Posterior cingulate gyrus (tissue), 11 donors: ENCODE measurements at regions not wholly inside any gene's neighbourhood (a gene's known extent, or its start where the extent isn't known, plus 50 kb on each side); places are given as distances from the start of the nearest gene placed in this dataset.
"Not testable (repeated sequence)": the region's sequence is repeated elsewhere in the genome, so short reads cannot be mapped to it uniquely, and the experiment has no call there.

Experiments used
- DNase-seq, 10 donors: peaks; one replicate each; pipeline versions ENCODE4 v3.0.0 to v3.0.0-alpha.2; 2020 to 2021; ENCODE audit warnings: mixed read lengths in 3 of 10
- intact Hi-C: fragments of 100-400 bp; cut with DNase I; formaldehyde crosslinking; loops from one replicate; pipeline ENCODE4 v1.15.1; 2023

DNA sequence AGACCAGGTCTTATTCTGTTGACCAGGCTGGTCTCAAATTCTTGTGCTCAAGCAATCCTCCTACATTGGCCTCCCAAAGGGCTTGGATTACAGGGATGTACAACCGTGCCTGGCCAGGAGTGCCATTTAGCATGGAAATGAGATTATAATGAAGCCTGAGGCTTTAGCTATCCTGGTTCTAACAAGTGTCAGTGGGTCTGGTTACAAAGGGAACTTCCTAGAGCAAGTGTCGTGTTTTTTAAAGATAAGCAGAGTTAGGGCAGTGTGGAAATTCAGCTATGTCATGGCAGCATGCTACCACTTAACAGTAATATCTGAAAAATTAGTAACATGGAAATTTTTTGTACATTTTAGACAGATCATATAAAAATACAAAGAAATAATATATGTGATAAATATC is 339.3 kb upstream of the SPATA31A3 start:
- DNase-seq, intact Hi-C loops: not testable (repeated sequence)

DNA sequence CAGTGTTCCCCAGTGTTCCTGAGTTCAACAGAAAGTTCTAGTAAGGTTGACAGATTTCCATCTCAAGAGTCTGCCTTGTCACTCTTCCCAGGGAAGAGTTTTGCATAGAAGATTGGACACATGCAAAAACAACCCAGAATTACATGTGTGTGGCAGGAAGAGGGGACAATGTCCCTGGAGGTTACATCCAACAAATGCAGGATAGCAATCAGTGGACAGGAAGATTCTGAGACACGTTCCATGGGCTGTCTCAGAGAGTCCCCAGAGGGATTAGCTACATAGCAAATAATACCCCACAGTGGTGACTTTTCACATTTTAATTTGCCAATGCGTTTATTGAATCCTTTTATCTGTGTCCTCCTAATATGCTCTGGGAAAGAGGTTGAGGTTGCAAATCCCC is 321.1 kb upstream of the SPATA31A3 start:
- DNase-seq, intact Hi-C loops: not testable (repeated sequence)

- DNase-seq, intact Hi-C loops: not testable (repeated sequence)
Observed at GRCh38 chr9:67312504-67312903, 320.2 kb upstream of the SPATA31A3 start.

GRCh38 chr9:67307109-67307508 is 314.8 kb upstream of the SPATA31A3 start:
- DNase-seq, intact Hi-C loops: not testable (repeated sequence)

DNA sequence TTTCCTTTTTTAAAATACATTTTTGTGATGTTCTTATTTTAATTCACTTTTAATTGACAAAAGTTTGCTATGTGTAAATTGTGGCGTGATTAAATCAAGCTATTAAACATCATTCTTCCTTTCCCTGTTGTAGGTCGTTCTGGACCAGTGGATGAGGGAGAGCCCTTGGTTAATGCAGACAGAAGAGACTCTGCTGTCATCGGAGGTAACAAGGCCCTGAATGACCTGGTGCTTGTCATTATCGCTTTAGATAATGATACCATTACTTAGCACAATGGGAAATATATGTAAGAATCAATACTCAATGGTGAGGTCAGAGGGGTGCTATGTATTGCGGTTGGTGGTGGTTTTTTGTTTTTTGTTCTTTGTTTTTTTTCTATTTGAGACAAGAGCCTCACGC is 296.4 kb upstream of the SPATA31A3 start:
- DNase-seq, intact Hi-C loops: not testable (repeated sequence)

DNA sequence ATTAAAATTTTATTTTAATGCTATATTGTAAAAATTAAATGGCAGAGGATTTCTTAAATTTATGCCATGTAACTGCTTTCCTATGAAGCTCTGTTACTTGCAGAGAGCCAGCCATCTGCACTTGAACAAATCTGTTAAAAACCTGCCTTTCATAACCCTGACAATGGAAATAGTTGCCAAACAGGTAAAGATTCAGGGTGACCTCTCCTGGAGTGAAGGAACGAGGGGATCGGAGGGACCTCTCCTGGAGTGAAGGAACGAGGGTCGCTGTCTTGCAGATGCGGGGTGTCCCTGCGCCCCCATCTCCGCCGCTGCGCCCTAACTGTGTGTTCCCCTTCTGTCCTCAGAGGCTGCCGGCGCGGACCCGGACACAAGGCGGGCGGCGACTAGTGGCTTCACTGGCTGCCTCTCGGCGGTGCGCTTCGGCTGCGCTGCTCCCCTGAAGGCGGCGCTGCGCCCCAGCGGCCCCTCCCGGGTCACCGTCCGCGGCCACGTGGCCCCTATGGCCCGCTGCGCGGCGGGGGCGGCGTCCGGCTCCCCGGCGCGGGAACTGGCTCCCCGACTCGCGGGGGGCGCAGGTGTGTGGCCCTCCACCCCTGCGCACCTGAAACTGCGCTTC is 295.9 kb upstream of the SPATA31A3 start:
- intact Hi-C loops, DNase-seq: not testable (repeated sequence)

- intact Hi-C loops, DNase-seq: not testable (repeated sequence)
Observed at GRCh38 chr9:67284299-67284698, 291.9 kb upstream of the SPATA31A3 start.

DNA sequence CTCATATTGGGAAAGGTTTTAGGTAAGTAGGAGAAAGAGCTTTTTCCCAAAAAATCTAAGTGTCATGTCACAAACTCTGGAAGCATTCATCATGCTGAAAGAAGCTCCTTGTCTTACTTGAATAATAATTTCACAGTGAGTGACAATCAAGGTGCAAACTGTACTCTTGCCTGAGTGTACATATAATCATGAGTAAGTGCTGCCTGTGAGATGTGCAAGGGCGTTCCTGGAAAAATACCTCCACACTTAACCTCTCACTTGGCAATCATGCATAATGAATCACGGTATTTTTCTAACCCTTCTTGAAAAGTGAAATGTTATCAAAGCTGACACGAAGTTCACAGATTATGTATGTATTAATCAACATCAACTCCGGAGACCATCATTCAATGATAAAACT is 289.2 kb upstream of the SPATA31A3 start:
- intact Hi-C loops, DNase-seq: not testable (repeated sequence)

DNA sequence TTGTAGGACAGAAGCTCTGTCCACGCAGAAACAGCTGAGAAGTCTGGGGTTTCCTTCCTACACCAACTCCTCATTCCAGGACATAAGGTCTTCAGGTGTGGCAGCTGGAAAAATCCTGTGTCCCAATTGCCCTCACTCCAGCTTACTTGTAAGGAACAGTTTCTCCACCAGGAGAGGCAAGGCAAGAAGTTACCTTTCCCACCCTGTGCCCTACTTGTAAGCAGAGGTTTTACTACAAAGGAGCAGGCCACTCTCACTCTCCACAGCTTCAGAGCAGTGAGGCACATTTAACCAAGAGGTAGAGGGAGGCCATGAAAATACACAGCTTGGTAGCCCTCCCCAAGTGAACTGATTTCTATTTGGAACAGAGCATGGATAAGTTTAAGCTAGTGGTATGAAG is 277.3 kb upstream of the SPATA31A3 start:
- intact Hi-C loops: not testable (repeated sequence)

DNA sequence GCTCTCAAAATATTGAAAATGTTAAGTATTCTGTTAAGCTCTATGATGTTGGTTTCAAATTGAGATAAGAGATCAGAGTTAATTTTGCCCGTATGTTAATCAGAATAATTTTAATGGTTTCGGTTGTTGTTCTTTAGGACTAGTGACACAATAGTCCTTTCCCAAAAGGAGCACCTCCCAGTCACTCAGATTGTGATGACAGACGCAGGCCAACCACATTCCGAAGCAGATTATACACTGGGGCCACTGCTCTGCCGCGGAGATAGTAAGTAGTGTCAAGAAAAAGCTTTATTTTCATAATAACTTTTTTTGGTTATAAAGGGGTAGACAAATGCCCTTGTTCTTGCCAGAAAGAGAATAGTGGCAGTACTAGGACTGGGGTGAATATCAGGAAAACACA is 265.5 kb upstream of the SPATA31A3 start:
- DNase-seq, intact Hi-C loops: not testable (repeated sequence)

More for the DNA sequence above, 277.3 kb upstream of the SPATA31A3 start:
- not testable (repeated sequence) for DNase-seq

DNA sequence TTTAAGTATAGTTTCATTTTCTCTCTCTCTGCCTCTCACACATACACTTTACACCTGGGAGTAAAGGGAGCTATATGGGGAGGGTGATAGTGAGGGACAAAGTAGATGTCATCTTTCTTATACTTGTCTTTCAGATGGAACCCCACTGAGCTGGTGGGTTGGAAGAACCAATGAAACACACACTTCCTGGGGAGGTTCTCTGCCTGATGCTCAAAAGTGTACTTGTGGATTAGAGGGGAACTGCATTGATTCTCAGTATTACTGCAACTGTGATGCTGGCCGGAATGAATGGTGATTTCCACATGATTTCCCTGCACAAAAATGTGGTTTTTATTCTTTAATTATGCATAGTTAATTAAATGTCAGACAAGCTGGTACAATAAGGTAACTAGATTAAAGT is 256.6 kb upstream of the SPATA31A3 start:
- intact Hi-C loops, DNase-seq: not testable (repeated sequence)

- intact Hi-C loops: not testable (repeated sequence)
- peak in 2 of 10 donors; percentile 28 to 39 for DNase-seq
Observed at GRCh38 chr9:67212073-67212472, 219.7 kb upstream of the SPATA31A3 start.

GRCh38 chr9:67210842-67211241 is 218.5 kb upstream of the SPATA31A3 start:
- intact Hi-C loops, DNase-seq: not testable (repeated sequence)

DNA sequence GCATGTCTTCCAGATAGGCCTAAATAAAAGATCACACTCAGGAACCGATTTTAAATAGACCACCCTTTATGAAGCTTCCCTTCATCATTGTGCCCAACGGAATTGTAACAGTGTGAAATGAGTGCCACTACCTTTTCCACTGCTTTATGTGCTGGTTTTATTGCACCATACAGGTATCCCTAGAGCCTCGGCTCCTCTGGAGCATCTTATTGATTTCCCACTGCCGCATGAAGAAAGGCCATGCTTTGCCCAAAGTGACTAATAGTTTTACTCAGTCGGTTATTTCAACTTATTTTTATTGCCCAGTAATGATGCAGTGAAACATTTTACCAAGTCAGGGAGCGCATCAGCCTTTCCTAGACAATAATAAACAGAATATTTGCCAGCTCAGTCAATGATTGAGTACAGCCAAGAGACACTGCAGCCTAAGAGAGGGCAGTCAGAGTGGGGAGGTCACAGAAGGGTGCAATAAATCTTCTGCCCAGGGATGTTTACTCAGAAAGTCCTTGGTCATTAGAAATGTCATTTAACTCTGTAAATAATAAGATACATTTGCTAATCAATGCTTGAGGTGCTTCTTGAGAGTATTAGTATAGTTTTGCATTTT is 216.6 kb upstream of the SPATA31A3 start:
- DNase-seq, intact Hi-C loops: not testable (repeated sequence)

DNA sequence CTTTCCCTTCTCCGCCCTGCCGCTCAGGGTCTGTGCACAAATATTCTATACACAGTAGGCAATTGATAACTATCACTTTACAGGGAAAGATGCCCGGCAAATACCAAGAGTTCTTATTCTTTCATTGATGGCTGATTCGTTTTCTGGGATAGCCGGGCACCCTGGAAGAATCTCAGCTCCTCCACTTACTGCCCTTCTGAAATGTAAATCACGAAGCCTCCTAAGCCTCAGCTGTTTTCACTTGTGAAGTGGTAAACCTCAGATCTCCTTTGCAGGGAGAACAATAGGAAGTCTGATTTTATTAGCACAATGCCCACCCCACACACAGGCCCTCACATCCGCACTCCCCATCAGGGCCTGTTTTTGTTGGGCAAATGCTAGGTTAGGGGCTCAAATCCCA is 203.8 kb upstream of the SPATA31A3 start:
- DNase-seq, intact Hi-C loops: not testable (repeated sequence)

GRCh38 chr9:67195357-67195756 is 203.0 kb upstream of the SPATA31A3 start:
- DNase-seq, intact Hi-C loops: not testable (repeated sequence)

- DNase-seq: not testable (repeated sequence)
Observed at GRCh38 chr9:67179185-67179584, 186.8 kb upstream of the SPATA31A3 start.

GRCh38 chr9:67175167-67175566 is 182.8 kb upstream of the SPATA31A3 start:
- intact Hi-C loops: not testable (repeated sequence)

More at GRCh38 chr9:67179185-67179584, 186.8 kb upstream of the SPATA31A3 start:
- intact Hi-C loops: not testable (repeated sequence)

GRCh38 chr9:67171721-67172120 is 179.4 kb upstream of the SPATA31A3 start:
- DNase-seq, intact Hi-C loops: not testable (repeated sequence)

More at GRCh38 chr9:67175167-67175566, 182.8 kb upstream of the SPATA31A3 start:
- DNase-seq: peak in 2 of 10 donors; percentile 42 to 61

DNA sequence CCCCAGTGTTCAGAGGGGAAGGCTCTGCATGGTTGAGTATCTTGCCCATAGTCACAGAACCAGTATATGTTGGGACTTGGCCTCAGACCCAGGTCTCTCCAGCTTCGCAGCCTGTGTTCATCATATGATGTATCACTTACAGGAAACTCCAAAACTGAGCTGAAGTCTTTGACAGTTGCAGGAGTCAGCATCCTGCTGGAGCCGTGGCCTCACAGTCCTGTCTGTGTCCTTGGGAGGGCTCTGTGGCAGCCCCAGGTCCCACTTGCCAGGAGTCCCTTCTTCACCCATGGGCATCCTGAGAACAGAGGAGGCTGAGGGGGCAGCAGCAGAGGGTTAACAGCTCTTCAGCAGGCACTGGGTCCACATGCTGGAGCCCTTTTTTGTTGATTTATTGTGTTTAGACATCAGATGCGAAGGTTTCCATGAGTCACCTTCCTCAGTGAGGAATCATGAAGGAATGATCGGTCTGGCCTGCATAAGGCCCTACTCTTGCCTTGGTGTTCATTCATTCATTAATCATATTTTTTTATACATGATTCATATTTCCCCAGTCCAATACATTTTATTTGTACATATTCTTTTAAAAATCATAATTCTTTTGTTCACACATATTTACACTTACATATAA is 176.3 kb upstream of the SPATA31A3 start:
- DNase-seq, intact Hi-C loops: not testable (repeated sequence)

- DNase-seq, intact Hi-C loops: not testable (repeated sequence)
Observed at GRCh38 chr9:67166335-67166734, 174.0 kb upstream of the SPATA31A3 start.
